ENCODE measurements at regions not wholly inside any gene's neighbourhood (a gene's known extent, or its start where the extent isn't known, plus 50 kb on each side); places are given as distances from the start of the nearest gene placed in this dataset.

DNA sequence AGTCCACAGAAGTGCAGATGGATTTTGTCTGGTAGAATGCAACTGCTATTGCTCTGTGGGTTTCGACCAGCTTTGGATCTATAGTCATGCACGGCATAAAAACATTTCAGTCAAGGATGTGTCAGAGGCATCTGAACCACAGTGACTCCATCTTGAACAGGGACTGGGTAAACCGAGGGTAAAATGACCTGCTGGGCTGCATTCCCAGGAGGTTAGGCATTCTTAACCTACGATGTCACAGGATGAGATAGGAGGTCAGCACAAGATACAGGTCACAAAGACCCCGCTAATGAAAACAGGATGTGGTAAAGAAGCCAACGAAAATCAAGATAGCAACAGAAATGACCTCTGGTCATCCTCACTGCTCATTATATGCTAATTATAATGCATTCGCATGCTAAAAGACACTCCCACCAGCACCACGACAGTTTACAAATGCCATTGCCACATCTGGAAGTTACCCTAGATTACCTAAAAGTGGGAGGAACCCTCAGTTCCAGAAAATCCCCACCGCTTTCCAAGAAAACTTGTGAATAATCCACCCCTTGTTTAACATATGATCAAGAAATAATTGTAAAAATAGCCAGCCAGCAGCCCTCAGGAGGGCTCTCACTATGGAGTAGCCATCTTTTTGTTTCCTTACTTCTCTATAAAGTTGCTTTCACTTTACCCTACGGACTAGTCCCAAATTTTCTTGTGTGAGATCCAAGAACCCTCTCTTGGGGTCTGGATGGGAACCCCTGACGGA is 50.7 kb upstream of the CPXM2 start:
- 81% methylated on average over 11 of the region's 11 CpGs; no CpG with 5 or more reads in 1 of the 2 experiments for WGBS, 2 experiments (ENCODE audit: extremely low coverage in 1 of 2, insufficient coverage in 1 of 2, insufficient read length in 1 of 2, insufficient replicate concordance in 2 of 2, low coverage in 1 of 2, low lambda C conversion rate in 2 of 2, missing lambda C conversion rate in 1 of 2)
- TF ChIP-seq, protein P1, sequence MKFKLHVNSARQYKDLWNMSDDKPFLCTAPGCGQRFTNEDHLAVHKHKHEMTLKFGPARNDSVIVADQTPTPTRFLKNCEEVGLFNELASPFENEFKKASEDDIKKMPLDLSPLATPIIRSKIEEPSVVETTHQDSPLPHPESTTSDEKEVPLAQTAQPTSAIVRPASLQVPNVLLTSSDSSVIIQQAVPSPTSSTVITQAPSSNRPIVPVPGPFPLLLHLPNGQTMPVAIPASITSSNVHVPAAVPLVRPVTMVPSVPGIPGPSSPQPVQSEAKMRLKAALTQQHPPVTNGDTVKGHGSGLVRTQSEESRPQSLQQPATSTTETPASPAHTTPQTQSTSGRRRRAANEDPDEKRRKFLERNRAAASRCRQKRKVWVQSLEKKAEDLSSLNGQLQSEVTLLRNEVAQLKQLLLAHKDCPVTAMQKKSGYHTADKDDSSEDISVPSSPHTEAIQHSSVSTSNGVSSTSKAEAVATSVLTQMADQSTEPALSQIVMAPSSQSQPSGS (IDR thresholded peaks at IDR 0.05; ENCODE audit: low read length): no peak
- TF ChIP-seq GTF2F1 (IDR thresholded peaks at IDR 0.05; ENCODE audit: borderline replicate concordance, low read depth, low read length) (no peak), EZH2 (IDR thresholded peaks at IDR 0.05; ENCODE audit: low read depth, low read length, severe bottlenecking) (no peak), TAF1 (IDR thresholded peaks at IDR 0.05; ENCODE audit: low read depth, low read length) (no peak), SIX5 (IDR thresholded peaks at IDR 0.05; ENCODE audit: low read depth, low read length) (no peak), POLR2A (IDR thresholded peaks at IDR 0.05; ENCODE audit: control extremely low read depth in 1 of 2, low read depth in 2 of 2, low read length in 2 of 2) (no peak)
- TF ChIP-seq, protein P2, sequence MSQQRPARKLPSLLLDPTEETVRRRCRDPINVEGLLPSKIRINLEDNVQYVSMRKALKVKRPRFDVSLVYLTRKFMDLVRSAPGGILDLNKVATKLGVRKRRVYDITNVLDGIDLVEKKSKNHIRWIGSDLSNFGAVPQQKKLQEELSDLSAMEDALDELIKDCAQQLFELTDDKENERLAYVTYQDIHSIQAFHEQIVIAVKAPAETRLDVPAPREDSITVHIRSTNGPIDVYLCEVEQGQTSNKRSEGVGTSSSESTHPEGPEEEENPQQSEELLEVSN (IDR thresholded peaks at IDR 0.05): no peak
- TF ChIP-seq, protein P3, sequence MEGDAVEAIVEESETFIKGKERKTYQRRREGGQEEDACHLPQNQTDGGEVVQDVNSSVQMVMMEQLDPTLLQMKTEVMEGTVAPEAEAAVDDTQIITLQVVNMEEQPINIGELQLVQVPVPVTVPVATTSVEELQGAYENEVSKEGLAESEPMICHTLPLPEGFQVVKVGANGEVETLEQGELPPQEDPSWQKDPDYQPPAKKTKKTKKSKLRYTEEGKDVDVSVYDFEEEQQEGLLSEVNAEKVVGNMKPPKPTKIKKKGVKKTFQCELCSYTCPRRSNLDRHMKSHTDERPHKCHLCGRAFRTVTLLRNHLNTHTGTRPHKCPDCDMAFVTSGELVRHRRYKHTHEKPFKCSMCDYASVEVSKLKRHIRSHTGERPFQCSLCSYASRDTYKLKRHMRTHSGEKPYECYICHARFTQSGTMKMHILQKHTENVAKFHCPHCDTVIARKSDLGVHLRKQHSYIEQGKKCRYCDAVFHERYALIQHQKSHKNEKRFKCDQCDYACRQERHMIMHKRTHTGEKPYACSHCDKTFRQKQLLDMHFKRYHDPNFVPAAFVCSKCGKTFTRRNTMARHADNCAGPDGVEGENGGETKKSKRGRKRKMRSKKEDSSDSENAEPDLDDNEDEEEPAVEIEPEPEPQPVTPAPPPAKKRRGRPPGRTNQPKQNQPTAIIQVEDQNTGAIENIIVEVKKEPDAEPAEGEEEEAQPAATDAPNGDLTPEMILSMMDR (IDR thresholded peaks at IDR 0.05; ENCODE audit: control extremely low read depth in 1 of 3, insufficient read depth in 1 of 3, low read depth in 1 of 3, low read length in 3 of 3): no peak

More for the DNA sequence above, 50.7 kb upstream of the CPXM2 start:
- Histone ChIP-seq H3K79me2 (ENCODE audit: control insufficient read depth in 1 of 2, insufficient read depth in 2 of 2, low read length in 2 of 2) (no peaks in the 10 kb centered on the region), H3K4me2 (ENCODE audit: insufficient read depth in 1 of 2, low read depth in 2 of 2, low read length in 2 of 2) (no peak overlapping the region), H2BK20ac (ENCODE audit: low read length) (no peak overlapping the region), H4K91ac (replicated peaks; ENCODE audit: insufficient read length, low read length) (no peak overlapping the region), H3K79me1 (ENCODE audit: low read depth, low read length) (no peaks in the 10 kb centered on the region), H3K27ac (ENCODE audit: low read depth, low read length) (no peak overlapping the region), H3K56ac (replicated peaks; ENCODE audit: insufficient read length, low read depth, low read length) (no peak overlapping the region), H2BK5ac (ENCODE audit: low read depth, low read length) (no peak overlapping the region), H4K20me1 (replicated peaks in 1 of 2; ENCODE audit: control insufficient read depth in 1 of 2, insufficient read depth in 2 of 2, low read length in 2 of 2) (no peaks in the 10 kb centered on the region), H2AFZ (ENCODE audit: low read length) (no peak overlapping the region), H3K18ac (ENCODE audit: extremely low read depth, low read length) (no peak overlapping the region), H4K5ac (ENCODE audit: insufficient read length, low read depth, low read length) (no peak overlapping the region), H3K4me1 (replicated peaks in 1 of 4; ENCODE audit: control insufficient read depth in 3 of 4, insufficient read depth in 4 of 4, low read length in 3 of 4) (peaks cover 0 to 2% (median 0%) of the 10 kb centered on the region in 4 experiments; a peak in 1 of 7 replicates), H3K23ac (ENCODE audit: insufficient read length) (no peak overlapping the region), H3K27me3 (replicated peaks in 1 of 4; ENCODE audit: control insufficient read depth in 3 of 4, extremely low read depth in 1 of 4, insufficient read depth in 3 of 4, low read length in 3 of 4) (no peaks in the 10 kb centered on the region), H3K36me3 (ENCODE audit: control insufficient read depth in 2 of 4, insufficient read depth in 4 of 4, low read length in 3 of 4) (no peaks in the 10 kb centered on the region), H3K4me3 (ENCODE audit: extremely low read depth in 1 of 4, insufficient read depth in 2 of 4, low read depth in 3 of 4, low read length in 4 of 4) (no peak overlapping the region), H3K9me3 (ENCODE audit: insufficient read depth in 2 of 2, low read depth in 1 of 2, low read length in 1 of 2) (peaks cover 0 to 2% of the 10 kb centered on the region in 2 experiments; a peak in 1 of 4 replicates), H2BK15ac (ENCODE audit: low read length) (no peak overlapping the region), H2BK12ac (ENCODE audit: low read depth, low read length) (no peak overlapping the region), H2AK5ac (ENCODE audit: low read depth, low read length) (no peak overlapping the region), H3K23me2 (ENCODE audit: low read depth, low read length) (no peaks in the 10 kb centered on the region), H4K8ac (ENCODE audit: extremely low read depth, insufficient read depth, low read length) (no peak overlapping the region), H3K14ac (ENCODE audit: insufficient read length) (no peak overlapping the region), H3K9ac (replicated peaks in 1 of 4; ENCODE audit: extremely low read depth in 1 of 4, low read depth in 3 of 4, low read length in 3 of 4) (no peak overlapping the region), H3K4ac (replicated peaks; ENCODE audit: insufficient read length, low read depth, low read length) (no peak overlapping the region), H2BK120ac (replicated peaks; ENCODE audit: low read depth, low read length) (no peak overlapping the region)
- FAIRE-seq: no peak
- ChIA-PET CTCF (ENCODE audit: partially characterized antibody) (no interaction called here), POLR2A (ENCODE audit: partially characterized antibody) (no interaction called here)
- no peak for DNase-seq (ENCODE audit: low read depth in 1 of 2, low spot score in 2 of 2)

All from H1 (cell line).